Glomerular visceral epithelial cell (primary cell): ENCODE measurements at regions not wholly inside any gene's neighbourhood (a gene's known extent, or its start where the extent isn't known, plus 50 kb on each side); places are given as distances from the start of the nearest gene placed in this dataset.
"Not testable (repeated sequence)": the region's sequence is repeated elsewhere in the genome, so short reads cannot be mapped to it uniquely, and the experiment has no call there.

ENCODE experiments used
- DNase-seq: peaks from one replicate; pipeline ENCODE4 v3.0.0-alpha.2; 2016; ENCODE audit errors: extremely low spot score

- no peak for DNase-seq
These were observed 860.6 kb downstream of the STIM2 start for GRCh38 chr4:27721193-27721592.

- no peak for DNase-seq
These were observed 868.3 kb downstream of the STIM2 start for GRCh38 chr4:27728892-27729291.

GRCh38 chr4:27742816-27743215 is 882.2 kb downstream of the STIM2 start:
- DNase-seq: no peak

GRCh38 chr4:27759611-27760575 is 899.3 kb downstream of the STIM2 start:
- no peak for DNase-seq

- no peak for DNase-seq
These were observed 903.3 kb downstream of the STIM2 start for GRCh38 chr4:27763830-27764525.

GRCh38 chr4:27764526-27764837 is 903.8 kb downstream of the STIM2 start:
- DNase-seq: no peak

- DNase-seq: no peak
These were observed 910.3 kb downstream of the STIM2 start for GRCh38 chr4:27770895-27771294.

GRCh38 chr4:27775156-27775555 is 914.5 kb downstream of the STIM2 start:
- no peak for DNase-seq

- DNase-seq: no peak
These were observed 919.2 kb downstream of the STIM2 start for GRCh38 chr4:27779827-27780226.

- DNase-seq: no peak
These were observed 926.6 kb downstream of the STIM2 start for GRCh38 chr4:27787195-27787594.

GRCh38 chr4:27789773-27790172 is 929.1 kb downstream of the STIM2 start:
- peak; percentile 23 for DNase-seq

- peak; percentile 35 for DNase-seq
These were observed 930.3 kb downstream of the STIM2 start for GRCh38 chr4:27790911-27791310.

- peak; percentile 44 for DNase-seq
These were observed 931.0 kb downstream of the STIM2 start for GRCh38 chr4:27791640-27792039.

GRCh38 chr4:27807207-27807606 is 946.6 kb downstream of the STIM2 start:
- no peak for DNase-seq

GRCh38 chr4:27811948-27812347 is 951.3 kb downstream of the STIM2 start:
- DNase-seq: no peak

GRCh38 chr4:27813226-27813625 is 952.6 kb downstream of the STIM2 start:
- DNase-seq: not testable (repeated sequence)

- not testable (repeated sequence) for DNase-seq
These were observed 953.2 kb downstream of the STIM2 start for GRCh38 chr4:27813699-27814425.

- DNase-seq: no peak
These were observed 958.6 kb downstream of the STIM2 start for GRCh38 chr4:27819246-27819645.

GRCh38 chr4:27828843-27829242 is 968.2 kb downstream of the STIM2 start:
- DNase-seq: no peak

GRCh38 chr4:27830251-27830650 is 969.6 kb downstream of the STIM2 start:
- no peak for DNase-seq

GRCh38 chr4:27835851-27836250 is 975.2 kb downstream of the STIM2 start:
- no peak for DNase-seq

- no peak for DNase-seq
These were observed 975.9 kb downstream of the STIM2 start for GRCh38 chr4:27836523-27836922.
